SU-DHL-6 (cell line): ENCODE measurements at regions not wholly inside any gene's neighbourhood (a gene's known extent, or its start where the extent isn't known, plus 50 kb on each side); places are given as distances from the start of the nearest gene placed in this dataset.

ENCODE experiments used
- H2AFZ ChIP-seq: fragments of 200-600 bp; sonication (generic); 2 replicates; pipeline ENCODE4 v1.6.1; 2014; ENCODE audit warnings: low read depth, mild to moderate bottlenecking, moderate library complexity, mixed read lengths, antibody characterized with exemption, low read length; ENCODE audit not compliant: severe bottlenecking
- H3F3A ChIP-seq: fragments of 200-600 bp; shearing (Covaris generic); 2 replicates; pipeline ENCODE4 v1.6.0; 2016; ENCODE audit warnings: antibody characterized with exemption, mild to moderate bottlenecking; ENCODE audit not compliant: insufficient read depth
- H3K27ac ChIP-seq: fragments of 200-600 bp; sonication (generic); 2 replicates; pipeline ENCODE4 v1.5.1; 2016; ENCODE audit warnings: low read depth, mild to moderate bottlenecking, low read length, moderate library complexity, mixed read lengths
- H3K27me3 ChIP-seq: fragments of 200-600 bp; sonication (generic), shearing (Covaris generic); 2 replicates; pipeline ENCODE4 v1.6.0; 2014; ENCODE audit warnings: mild to moderate bottlenecking, low read length
- H3K36me3 ChIP-seq: fragments of 200-600 bp; sonication (generic); 2 replicates; pipeline ENCODE4 v1.6.1; 2014; ENCODE audit warnings: mild to moderate bottlenecking, low read length, mixed read lengths
- H3K4me2 ChIP-seq: fragments of 300-600, 200-600 bp; shearing (Covaris generic), sonication (generic); 2 replicates; pipeline ENCODE4 v1.6.0; 2014; ENCODE audit warnings: low read length, low read depth, mild to moderate bottlenecking; ENCODE audit not compliant: poor library complexity, severe bottlenecking
- H3K4me3 ChIP-seq: fragments of 200-600 bp; sonication (generic); 2 replicates; pipeline ENCODE4 v1.5.1; 2014; ENCODE audit warnings: antibody characterized with exemption, low read length, mild to moderate bottlenecking, mixed read lengths; ENCODE audit not compliant: insufficient read depth, poor library complexity, severe bottlenecking
- H3K79me2 ChIP-seq: fragments of 200-600 bp; sonication (generic); 2 replicates; pipeline ENCODE4 v1.6.1; 2014; ENCODE audit warnings: mild to moderate bottlenecking, low read length, moderate library complexity; ENCODE audit not compliant: insufficient read depth
- H3K9ac ChIP-seq: fragments of 200-600 bp; sonication (generic); 2 replicates; pipeline ENCODE4 v1.7.0; 2014; ENCODE audit warnings: mild to moderate bottlenecking, low read length
- H3K9me2 ChIP-seq: fragments of 200-600 bp; sonication (generic); replicated peaks from 2 replicates; pipeline ENCODE4 v1.6.1; 2014; ENCODE audit warnings: low read length; ENCODE audit not compliant: insufficient read depth
- H3K9me3 ChIP-seq: fragments of 200-600 bp; sonication (generic); 2 replicates; pipeline ENCODE4 v1.6.1; 2014; ENCODE audit warnings: low read length, mixed read lengths; ENCODE audit not compliant: insufficient read depth
- H4K20me1 ChIP-seq: fragments of 200-600 bp; sonication (generic); 2 replicates; pipeline ENCODE4 v1.6.1; 2014; ENCODE audit warnings: low read depth, mild to moderate bottlenecking, antibody characterized with exemption, low read length, moderate library complexity, mixed read lengths
- EZH2phosphoT487 ChIP-seq: fragments of 200-600 bp; sonication (generic), shearing (Covaris generic); conservative IDR thresholded peaks from 2 replicates; pipeline ENCODE4 v1.6.1; 2018; ENCODE audit warnings: mild to moderate bottlenecking, antibody characterized with exemption, low read length, moderate library complexity, mixed read lengths
- TF ChIP-seq, protein P1 (sequence below): fragments of 200-600 bp; sonication (generic); IDR thresholded peaks from one replicate; pipeline ENCODE4 v1.5.1; 2017; ENCODE audit warnings: antibody characterized with exemption, mild to moderate bottlenecking, low read length, moderate library complexity; ENCODE audit not compliant: insufficient read depth, poor library complexity, severe bottlenecking

DNA sequence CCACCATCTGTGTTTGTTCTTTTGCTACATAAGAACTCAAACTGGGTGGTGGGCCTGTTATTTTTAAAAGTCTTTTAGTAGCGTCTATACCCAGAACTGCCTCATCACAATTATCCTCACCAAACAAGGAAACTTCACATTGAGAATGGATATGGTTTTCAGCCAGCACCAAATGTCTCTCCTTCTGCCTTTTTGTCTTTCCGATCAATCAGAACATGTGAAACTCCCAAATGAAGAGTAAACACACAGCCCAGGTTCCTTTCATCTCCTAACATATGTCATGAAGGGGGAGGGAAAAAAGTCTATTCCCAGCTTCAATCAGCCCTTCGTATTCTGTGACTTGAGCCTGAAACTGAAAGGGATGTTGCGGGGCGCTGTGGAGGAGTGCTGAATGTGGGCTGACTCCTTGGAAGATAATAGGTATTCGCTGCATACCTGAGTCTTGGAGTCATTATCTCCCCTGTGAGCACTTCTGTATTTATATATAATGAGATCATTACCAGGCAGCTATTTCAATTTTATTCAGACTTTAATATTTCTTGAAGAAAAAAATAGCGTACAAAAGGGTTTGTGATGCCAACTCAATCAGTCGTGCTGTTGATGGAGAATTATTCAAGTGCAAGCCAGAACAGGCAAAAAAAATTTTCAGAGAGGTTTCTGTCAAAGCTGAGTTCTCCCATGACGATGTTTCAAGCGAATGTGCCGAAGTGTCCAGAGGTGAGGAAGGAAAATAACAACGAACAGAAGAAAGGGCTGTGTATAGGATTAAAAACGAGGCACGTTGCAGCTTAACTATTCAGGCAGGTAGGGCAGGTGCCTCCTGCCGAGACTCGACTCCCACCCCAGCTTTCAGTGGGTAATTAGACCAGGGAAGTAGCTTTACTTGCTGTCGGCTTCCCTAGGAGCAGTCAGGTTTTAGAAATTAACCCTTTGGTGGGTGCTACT, 163.9 kb upstream of the NOCT start:
- Histone ChIP-seq H4K20me1 (no peaks in the 10 kb centered on the region), H3K4me2 (no peak overlapping the region), H2AFZ (no peak overlapping the region), H3K9ac (no peak overlapping the region), H3K27ac (no peak overlapping the region), H3K9me2 (no peaks in the 10 kb centered on the region), H3K4me3 (no peak overlapping the region), H3K9me3 (no peaks in the 10 kb centered on the region), H3K27me3 (no peaks in the 10 kb centered on the region), H3K36me3 (no peaks in the 10 kb centered on the region), H3K79me2 (no peaks in the 10 kb centered on the region), H3F3A (no peaks in the 10 kb centered on the region)
- TF ChIP-seq, protein P1, sequence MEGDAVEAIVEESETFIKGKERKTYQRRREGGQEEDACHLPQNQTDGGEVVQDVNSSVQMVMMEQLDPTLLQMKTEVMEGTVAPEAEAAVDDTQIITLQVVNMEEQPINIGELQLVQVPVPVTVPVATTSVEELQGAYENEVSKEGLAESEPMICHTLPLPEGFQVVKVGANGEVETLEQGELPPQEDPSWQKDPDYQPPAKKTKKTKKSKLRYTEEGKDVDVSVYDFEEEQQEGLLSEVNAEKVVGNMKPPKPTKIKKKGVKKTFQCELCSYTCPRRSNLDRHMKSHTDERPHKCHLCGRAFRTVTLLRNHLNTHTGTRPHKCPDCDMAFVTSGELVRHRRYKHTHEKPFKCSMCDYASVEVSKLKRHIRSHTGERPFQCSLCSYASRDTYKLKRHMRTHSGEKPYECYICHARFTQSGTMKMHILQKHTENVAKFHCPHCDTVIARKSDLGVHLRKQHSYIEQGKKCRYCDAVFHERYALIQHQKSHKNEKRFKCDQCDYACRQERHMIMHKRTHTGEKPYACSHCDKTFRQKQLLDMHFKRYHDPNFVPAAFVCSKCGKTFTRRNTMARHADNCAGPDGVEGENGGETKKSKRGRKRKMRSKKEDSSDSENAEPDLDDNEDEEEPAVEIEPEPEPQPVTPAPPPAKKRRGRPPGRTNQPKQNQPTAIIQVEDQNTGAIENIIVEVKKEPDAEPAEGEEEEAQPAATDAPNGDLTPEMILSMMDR = no peak
- TF ChIP-seq EZH2phosphoT487 = no peak

DNA sequence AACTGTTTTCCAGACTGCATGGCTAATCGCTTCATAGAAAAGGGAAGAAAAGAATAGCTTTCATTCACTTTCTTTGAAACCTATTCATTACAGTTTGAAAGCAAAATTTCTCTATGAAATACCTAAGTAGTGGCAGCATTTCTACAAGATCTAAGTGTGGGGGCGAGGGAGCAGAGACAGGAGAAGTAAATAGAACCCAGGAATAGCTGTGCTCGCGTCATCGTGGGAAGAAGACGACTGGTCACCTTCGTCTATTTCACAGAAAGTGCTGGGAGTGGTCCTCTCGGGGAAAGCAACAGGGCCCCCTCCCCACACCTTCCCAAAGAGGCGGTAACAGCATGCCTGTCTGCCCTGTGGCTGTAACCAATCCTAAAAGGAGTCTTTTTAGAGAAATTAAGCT, 169.9 kb upstream of the NOCT start:
- H3F3A ChIP-seq = no peaks in the 10 kb centered on the region
- H3K36me3 ChIP-seq = no peaks in the 10 kb centered on the region
- TF ChIP-seq, protein P1 = no peak
- TF ChIP-seq EZH2phosphoT487 = no peak
- H3K9me3 ChIP-seq = no peaks in the 10 kb centered on the region
- no peaks in the 10 kb centered on the region for H3K79me2 ChIP-seq
- no peak overlapping the region for H3K9ac ChIP-seq
- H4K20me1 ChIP-seq = no peaks in the 10 kb centered on the region
- no peaks in the 10 kb centered on the region for H3K27me3 ChIP-seq
- H2AFZ ChIP-seq = no peak overlapping the region
- H3K4me2 ChIP-seq = no peak overlapping the region
- no peaks in the 10 kb centered on the region for H3K9me2 ChIP-seq
- no peak overlapping the region for H3K4me3 ChIP-seq
- no peak overlapping the region for H3K27ac ChIP-seq

DNA sequence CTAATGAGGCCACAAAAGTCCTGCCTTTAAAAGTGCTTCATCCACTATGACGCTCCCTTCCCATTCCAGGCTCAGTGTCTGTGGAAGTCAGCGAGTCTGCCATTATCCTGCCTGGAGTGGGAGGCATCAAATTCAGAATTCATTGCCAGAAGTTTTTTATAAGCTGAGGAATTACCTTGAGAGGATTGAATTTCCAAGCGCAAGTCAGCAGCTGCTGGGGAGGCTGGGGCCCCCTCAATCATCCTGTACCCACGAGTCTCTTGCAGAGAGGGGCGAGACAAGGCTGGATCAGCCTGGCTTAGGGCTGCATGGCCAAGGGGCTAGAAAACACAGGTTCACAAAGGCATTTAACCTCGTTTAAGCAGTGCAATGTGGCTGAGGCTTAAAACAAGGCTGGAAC, 170.5 kb upstream of the NOCT start:
- Histone ChIP-seq H3K9me2 (no peaks in the 10 kb centered on the region), H3K4me2 (no peak overlapping the region), H3K27ac (no peak overlapping the region), H3K79me2 (no peaks in the 10 kb centered on the region), H3K36me3 (no peaks in the 10 kb centered on the region), H4K20me1 (no peaks in the 10 kb centered on the region), H3F3A (no peaks in the 10 kb centered on the region), H3K27me3 (no peaks in the 10 kb centered on the region), H3K4me3 (no peak overlapping the region), H3K9me3 (no peaks in the 10 kb centered on the region), H3K9ac (no peak overlapping the region), H2AFZ (no peak overlapping the region)
- TF ChIP-seq, protein P1 = no peak
- TF ChIP-seq EZH2phosphoT487 = no peak
